HUES48 (cell line): ENCODE measurements at regions not wholly inside any gene's neighbourhood (a gene's known extent, or its start where the extent isn't known, plus 50 kb on each side); places are given as distances from the start of the nearest gene placed in this dataset.

ENCODE experiments used
- H3K27ac ChIP-seq: one replicate; pipeline ENCODE4 v1.7.0; 2013; ENCODE audit warnings: low read depth, low read length, inconsistent platforms
- H3K27me3 ChIP-seq: 2 replicates; pipeline ENCODE4 v1.6.1; 2013; ENCODE audit warnings: mild to moderate bottlenecking, low read length; ENCODE audit not compliant: control insufficient read depth, insufficient read depth
- H3K36me3 ChIP-seq: 2 replicates; pipeline ENCODE4 v1.6.1; 2013; ENCODE audit warnings: low read length; ENCODE audit not compliant: control insufficient read depth, insufficient read depth
- H3K4me1 ChIP-seq: 2 replicates; pipeline ENCODE4 v1.6.1; 2013; ENCODE audit warnings: mild to moderate bottlenecking, low read length; ENCODE audit not compliant: control insufficient read depth, insufficient read depth
- H3K4me3 ChIP-seq: 2 replicates; pipeline ENCODE4 v1.5.1; 2013; ENCODE audit warnings: mild to moderate bottlenecking, low read depth, low read length
- H3K9ac ChIP-seq: 2 replicates; pipeline ENCODE4 v1.6.1; 2013; ENCODE audit warnings: mild to moderate bottlenecking, low read depth, low read length, moderate library complexity
- H3K9me3 ChIP-seq: 2 replicates; pipeline ENCODE4 v1.6.1; 2013; ENCODE audit warnings: low read length; ENCODE audit not compliant: control insufficient read depth, insufficient read depth

DNA sequence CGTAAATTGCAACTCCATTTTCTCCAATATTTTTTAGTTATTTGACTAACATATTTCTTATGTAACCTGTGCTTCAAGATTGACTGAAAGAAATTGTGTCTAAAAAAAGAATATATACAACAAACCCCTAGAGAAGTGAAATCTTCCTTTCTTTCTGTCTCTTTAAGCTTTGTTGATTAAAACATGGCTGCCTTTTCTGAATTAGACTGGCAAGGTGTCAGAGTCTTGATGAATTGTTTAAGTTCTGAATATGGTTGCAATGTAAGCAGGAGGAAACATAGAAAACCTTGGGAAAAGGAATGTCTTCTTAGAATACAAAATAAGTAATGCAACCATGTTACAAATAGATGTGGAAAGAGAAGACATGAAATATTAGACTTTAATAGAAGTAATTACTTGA lies 209.8 kb upstream of the CTNND2 start:
- Histone ChIP-seq H3K27me3 (no peaks in the 10 kb centered on the region), H3K9ac (no peak overlapping the region), H3K4me1 (no peaks in the 10 kb centered on the region), H3K4me3 (no peak overlapping the region), H3K27ac (no peak overlapping the region), H3K36me3 (no peaks in the 10 kb centered on the region), H3K9me3 (no peaks in the 10 kb centered on the region)

DNA sequence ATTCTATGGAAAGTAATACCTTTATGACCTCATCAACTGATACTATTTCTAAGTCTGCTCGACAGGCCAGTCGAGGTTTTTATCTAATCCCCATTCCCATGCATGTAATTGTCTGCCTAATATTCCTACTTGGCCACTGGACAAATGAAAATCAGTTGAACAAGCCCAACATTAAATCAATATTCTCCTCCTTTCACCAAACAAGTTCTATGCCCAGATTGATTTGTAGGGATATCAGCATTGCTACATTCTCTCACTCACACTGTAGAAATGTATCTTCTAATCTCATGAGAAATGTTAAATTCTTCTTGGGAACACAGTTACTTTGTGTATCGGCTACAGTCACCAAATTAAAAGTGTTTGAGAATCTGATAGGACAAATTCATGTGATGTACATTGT lies 208.8 kb upstream of the CTNND2 start:
- H3K9ac ChIP-seq = no peak overlapping the region
- no peak overlapping the region for H3K4me3 ChIP-seq
- no peaks in the 10 kb centered on the region for H3K36me3 ChIP-seq
- H3K27ac ChIP-seq = no peak overlapping the region
- H3K9me3 ChIP-seq = no peaks in the 10 kb centered on the region
- no peaks in the 10 kb centered on the region for H3K4me1 ChIP-seq
- H3K27me3 ChIP-seq = no peaks in the 10 kb centered on the region

GRCh38 chr5:12111261-12111660 lies 207.0 kb upstream of the CTNND2 start:
- Histone ChIP-seq H3K4me1 (no peaks in the 10 kb centered on the region), H3K9me3 (no peaks in the 10 kb centered on the region), H3K9ac (no peak overlapping the region), H3K27ac (no peak overlapping the region), H3K36me3 (no peaks in the 10 kb centered on the region), H3K4me3 (no peak overlapping the region), H3K27me3 (no peaks in the 10 kb centered on the region)

- Histone ChIP-seq H3K27me3 (no peaks in the 10 kb centered on the region), H3K27ac (no peak overlapping the region), H3K9ac (no peak overlapping the region), H3K36me3 (no peaks in the 10 kb centered on the region), H3K4me1 (no peaks in the 10 kb centered on the region), H3K4me3 (no peak overlapping the region), H3K9me3 (no peaks in the 10 kb centered on the region)
These were observed 206.4 kb upstream of the CTNND2 start for GRCh38 chr5:12110629-12111028.

DNA sequence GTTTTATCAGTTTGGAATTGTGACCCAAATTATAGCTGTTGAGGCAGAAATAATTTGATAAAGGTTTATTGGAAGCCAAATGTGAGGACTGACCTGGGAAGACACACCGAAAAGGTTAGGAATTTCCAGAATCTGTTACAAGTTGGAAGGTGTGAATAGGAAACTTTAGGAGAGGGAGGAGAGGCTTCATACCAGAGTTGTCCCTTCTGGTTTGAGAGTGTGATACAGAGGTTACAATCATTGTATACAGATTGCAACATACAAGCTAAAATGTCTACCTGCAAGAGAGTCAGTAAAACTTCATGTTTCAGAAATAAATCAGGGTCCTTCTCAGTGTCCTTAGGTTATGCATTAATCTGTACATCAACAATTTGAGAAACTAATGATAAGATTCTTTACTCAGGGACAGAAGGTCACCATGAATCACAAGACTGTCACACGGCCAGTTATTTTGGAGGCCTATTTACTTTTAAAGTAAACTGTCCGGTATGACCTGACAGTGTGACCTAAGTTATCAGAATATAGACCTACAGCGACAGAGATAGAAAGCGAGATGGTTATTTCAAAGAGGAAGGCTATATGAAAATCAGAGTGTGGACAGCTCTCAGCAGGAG lies 204.9 kb upstream of the CTNND2 start:
- Histone ChIP-seq H3K4me3 (no peak overlapping the region), H3K4me1 (no peaks in the 10 kb centered on the region), H3K9me3 (no peaks in the 10 kb centered on the region)

GRCh38 chr5:12102151-12102550 lies 197.9 kb upstream of the CTNND2 start:
- Histone ChIP-seq H3K9ac (no peak overlapping the region), H3K36me3 (no peaks in the 10 kb centered on the region), H3K27me3 (no peaks in the 10 kb centered on the region), H3K27ac (no peak overlapping the region), H3K9me3 (no peaks in the 10 kb centered on the region), H3K4me1 (no peaks in the 10 kb centered on the region; the same call in 1 of the 2 replicates), H3K4me3 (no peak overlapping the region)

More for the DNA sequence above, 204.9 kb upstream of the CTNND2 start:
- H3K27ac ChIP-seq = no peak overlapping the region
- no peaks in the 10 kb centered on the region for H3K27me3 ChIP-seq
- no peaks in the 10 kb centered on the region for H3K36me3 ChIP-seq
- no peak overlapping the region for H3K9ac ChIP-seq

DNA sequence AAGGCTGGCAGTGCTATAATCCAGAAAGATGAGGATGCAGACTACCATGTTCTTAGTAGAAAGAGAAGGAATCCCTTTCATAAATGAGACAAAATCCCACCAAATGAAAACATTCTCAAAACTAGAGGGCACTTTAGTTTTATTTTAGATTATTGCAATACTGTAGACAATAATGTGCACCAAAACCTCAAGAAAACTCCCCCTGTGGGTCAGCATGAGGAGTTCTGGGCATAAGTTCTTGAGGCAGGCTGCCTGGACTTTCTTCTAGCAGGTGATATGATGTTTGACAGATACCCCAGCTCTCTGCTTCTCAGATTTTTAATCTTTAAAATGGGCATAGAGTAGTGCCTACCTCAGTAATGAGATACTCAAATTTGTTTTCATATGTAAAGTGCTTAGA lies 196.3 kb upstream of the CTNND2 start:
- Histone ChIP-seq H3K4me3 (no peak overlapping the region), H3K27ac (no peak overlapping the region), H3K36me3 (no peaks in the 10 kb centered on the region), H3K9ac (no peak overlapping the region), H3K27me3 (no peaks in the 10 kb centered on the region), H3K9me3 (no peaks in the 10 kb centered on the region), H3K4me1 (no peaks in the 10 kb centered on the region; the same call in 1 of the 2 replicates)

GRCh38 chr5:12099296-12099695 lies 195.1 kb upstream of the CTNND2 start:
- H3K9ac ChIP-seq = no peak overlapping the region
- no peaks in the 10 kb centered on the region for H3K27me3 ChIP-seq
- no peak overlapping the region for H3K4me3 ChIP-seq
- no peaks in the 10 kb centered on the region; the same call in 1 of the 2 replicates for H3K4me1 ChIP-seq
- H3K9me3 ChIP-seq = no peaks in the 10 kb centered on the region
- no peaks in the 10 kb centered on the region for H3K36me3 ChIP-seq
- no peak overlapping the region for H3K27ac ChIP-seq

GRCh38 chr5:12095808-12096281 lies 191.6 kb upstream of the CTNND2 start:
- H3K27me3 ChIP-seq = no peaks in the 10 kb centered on the region
- no peak overlapping the region for H3K9ac ChIP-seq
- no peak overlapping the region for H3K27ac ChIP-seq
- H3K9me3 ChIP-seq = 0 out of 2 replicates have a peak, but pooled peaks cover 2% of the 10 kb centered on the region
- no peak overlapping the region for H3K4me3 ChIP-seq
- no peaks in the 10 kb centered on the region; the same call in 1 of the 2 replicates for H3K4me1 ChIP-seq
- no peaks in the 10 kb centered on the region for H3K36me3 ChIP-seq

GRCh38 chr5:12093586-12093985 lies 189.3 kb upstream of the CTNND2 start:
- Histone ChIP-seq H3K4me1 (no peaks in the 10 kb centered on the region), H3K27ac (no peak overlapping the region), H3K27me3 (no peaks in the 10 kb centered on the region), H3K9me3 (0 out of 2 replicates have a peak, but pooled peaks cover 2% of the 10 kb centered on the region), H3K9ac (no peak overlapping the region), H3K4me3 (no peak overlapping the region), H3K36me3 (no peaks in the 10 kb centered on the region)

DNA sequence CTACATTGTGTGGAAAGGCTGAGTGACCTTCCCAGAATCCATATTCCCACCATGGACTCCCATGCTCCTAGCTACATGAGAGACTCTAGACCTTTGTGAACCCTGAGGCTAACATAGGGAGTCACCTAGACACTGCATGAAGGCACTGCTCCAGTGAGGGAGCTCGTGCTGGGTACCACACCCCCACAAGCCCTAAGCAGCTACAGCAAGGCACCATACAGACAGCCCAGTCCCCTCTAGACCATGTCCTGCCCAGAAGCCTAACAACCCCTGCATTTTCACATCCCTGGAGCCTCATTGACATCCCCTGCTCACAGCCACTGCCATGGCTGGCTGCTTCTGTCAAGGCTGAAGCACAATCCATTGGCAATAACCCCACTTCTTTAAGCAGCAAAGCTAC lies 176.5 kb upstream of the CTNND2 start:
- no peak overlapping the region for H3K9ac ChIP-seq
- H3K4me3 ChIP-seq = no peak overlapping the region
- H3K27ac ChIP-seq = no peak overlapping the region
- no peaks in the 10 kb centered on the region for H3K4me1 ChIP-seq
- H3K9me3 ChIP-seq = no peaks in the 10 kb centered on the region
- no peaks in the 10 kb centered on the region for H3K27me3 ChIP-seq
- no peaks in the 10 kb centered on the region for H3K36me3 ChIP-seq
